ENCODE measurements at regions not wholly inside any gene's neighbourhood (a gene's known extent, or its start where the extent isn't known, plus 50 kb on each side); places are given as distances from the start of the nearest gene placed in this dataset.

- FAIRE-seq (no peak), DNase-seq (ENCODE audit: insufficient read length, low spot score) (no peak)
These were observed 439.3 kb downstream of the CBLN2 start for GRCh38 chr18:72104851-72105250.

GRCh38 chr18:72102412-72102811 is 441.7 kb downstream of the CBLN2 start:
- DNase-seq (ENCODE audit: insufficient read length, low spot score): no peak
- FAIRE-seq: no peak

GRCh38 chr18:72100465-72101004 is 443.6 kb downstream of the CBLN2 start:
- no peak for FAIRE-seq
- DNase-seq (ENCODE audit: insufficient read length, low spot score): no peak

GRCh38 chr18:72091369-72091768 is 452.8 kb downstream of the CBLN2 start:
- FAIRE-seq: no peak
- no peak for DNase-seq (ENCODE audit: insufficient read length, low spot score)

GRCh38 chr18:72089432-72089831 is 454.7 kb downstream of the CBLN2 start:
- FAIRE-seq (no peak), DNase-seq (ENCODE audit: insufficient read length, low spot score) (no peak)

- FAIRE-seq (no peak), DNase-seq (ENCODE audit: insufficient read length, low spot score) (no peak)
These were observed 457.7 kb downstream of the CBLN2 start for GRCh38 chr18:72086421-72086820.

- DNase-seq (ENCODE audit: insufficient read length, low spot score) (no peak), FAIRE-seq (no peak)
These were observed 469.1 kb downstream of the CBLN2 start for GRCh38 chr18:72075040-72075439.

GRCh38 chr18:72063001-72063400 is 481.1 kb downstream of the CBLN2 start:
- FAIRE-seq (no peak), DNase-seq (ENCODE audit: insufficient read length, low spot score) (no peak)

GRCh38 chr18:72058851-72059250 is 485.3 kb downstream of the CBLN2 start:
- FAIRE-seq (no peak), DNase-seq (ENCODE audit: insufficient read length, low spot score) (no peak)

GRCh38 chr18:72056171-72056570 is 488.0 kb downstream of the CBLN2 start:
- FAIRE-seq (no peak), DNase-seq (ENCODE audit: insufficient read length, low spot score) (no peak)

GRCh38 chr18:72041313-72042032 is 502.7 kb downstream of the CBLN2 start:
- no peak for DNase-seq (ENCODE audit: insufficient read length, low spot score)

GRCh38 chr18:72013427-72013850 is 530.7 kb downstream of the CBLN2 start:
- no peak for FAIRE-seq
- DNase-seq (ENCODE audit: insufficient read length, low spot score): no peak

More at GRCh38 chr18:72041313-72042032, 502.7 kb downstream of the CBLN2 start:
- FAIRE-seq: no peak

- DNase-seq (ENCODE audit: insufficient read length, low spot score): no peak
- no peak for FAIRE-seq
These were observed 545.5 kb downstream of the CBLN2 start for GRCh38 chr18:71998547-71999097.

- no peak for DNase-seq (ENCODE audit: insufficient read length, low spot score)
- FAIRE-seq: no peak
These were observed 548.2 kb downstream of the CBLN2 start for GRCh38 chr18:71995904-71996465.

GRCh38 chr18:71994273-71994672 is 549.9 kb downstream of the CBLN2 start:
- FAIRE-seq: no peak
- no peak for DNase-seq (ENCODE audit: insufficient read length, low spot score)

GRCh38 chr18:71989616-71990015 is 554.5 kb downstream of the CBLN2 start:
- no peak for FAIRE-seq
- DNase-seq (ENCODE audit: insufficient read length, low spot score): no peak

GRCh38 chr18:71986351-71987050 is 557.6 kb downstream of the CBLN2 start:
- DNase-seq (ENCODE audit: insufficient read length, low spot score) (no peak), FAIRE-seq (no peak)

- DNase-seq (ENCODE audit: insufficient read length, low spot score) (no peak), FAIRE-seq (no peak)
These were observed 567.4 kb downstream of the CBLN2 start for GRCh38 chr18:71976744-71977143.

- no peak for DNase-seq (ENCODE audit: insufficient read length, low spot score)
- FAIRE-seq: no peak
These were observed 577.4 kb downstream of the CBLN2 start for GRCh38 chr18:71966791-71967190.

GRCh38 chr18:71958605-71959004 is 585.5 kb downstream of the CBLN2 start:
- DNase-seq (ENCODE audit: insufficient read length, low spot score): no peak
- FAIRE-seq: no peak

GRCh38 chr18:71951001-71951400 is 593.1 kb downstream of the CBLN2 start:
- FAIRE-seq (no peak), DNase-seq (ENCODE audit: insufficient read length, low spot score) (no peak)
